H4 (cell line): ENCODE measurements at regions not wholly inside any gene's neighbourhood (a gene's known extent, or its start where the extent isn't known, plus 50 kb on each side); places are given as distances from the start of the nearest gene placed in this dataset.
"Not testable (repeated sequence)": the region's sequence is repeated elsewhere in the genome, so short reads cannot be mapped to it uniquely, and the experiment has no call there.

Source experiments
- DNase-seq: peaks from one replicate; pipeline ENCODE4 v3.0.0-alpha.2; 2015; ENCODE audit warnings: low spot score

DNA sequence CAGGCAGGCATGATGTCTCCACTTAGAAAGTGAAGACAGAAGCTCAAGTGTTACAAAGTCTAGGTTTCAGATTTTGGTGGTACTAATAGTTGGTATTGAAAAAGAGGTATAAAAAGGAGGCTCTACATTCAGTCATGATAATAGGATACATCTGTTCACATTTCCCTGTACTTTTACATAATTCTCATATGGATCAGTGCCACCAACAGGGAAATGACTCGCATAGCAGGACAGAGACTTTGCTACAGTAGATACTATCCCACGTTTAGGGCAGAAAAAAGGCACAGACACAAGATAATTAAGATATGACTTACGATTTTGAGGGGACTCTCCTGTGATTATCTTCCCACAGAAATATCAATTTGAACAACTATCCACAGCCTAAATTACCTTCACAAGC lies 1062.9 kb upstream of the EPHA6 start:
- peak; percentile 18 for DNase-seq

DNA sequence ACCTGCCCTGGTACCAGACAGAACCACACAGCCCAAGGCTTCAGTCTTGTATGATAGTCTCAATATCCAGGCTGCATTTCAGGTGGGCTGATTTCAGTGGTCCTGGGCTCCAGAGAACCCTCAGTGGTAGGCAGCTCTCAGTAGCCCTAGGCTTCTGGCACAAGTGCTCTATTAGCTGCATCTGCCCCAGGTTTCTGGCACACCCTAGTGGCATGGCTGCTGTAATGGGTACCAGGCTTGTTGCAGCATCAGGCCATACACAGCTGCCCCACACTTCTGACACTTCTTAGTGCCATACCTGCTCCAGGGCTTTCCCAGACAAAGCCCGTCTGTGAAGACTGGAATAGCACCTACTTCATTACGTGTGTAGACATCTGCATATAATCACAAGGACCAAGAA lies 1062.2 kb upstream of the EPHA6 start:
- no peak for DNase-seq

DNA sequence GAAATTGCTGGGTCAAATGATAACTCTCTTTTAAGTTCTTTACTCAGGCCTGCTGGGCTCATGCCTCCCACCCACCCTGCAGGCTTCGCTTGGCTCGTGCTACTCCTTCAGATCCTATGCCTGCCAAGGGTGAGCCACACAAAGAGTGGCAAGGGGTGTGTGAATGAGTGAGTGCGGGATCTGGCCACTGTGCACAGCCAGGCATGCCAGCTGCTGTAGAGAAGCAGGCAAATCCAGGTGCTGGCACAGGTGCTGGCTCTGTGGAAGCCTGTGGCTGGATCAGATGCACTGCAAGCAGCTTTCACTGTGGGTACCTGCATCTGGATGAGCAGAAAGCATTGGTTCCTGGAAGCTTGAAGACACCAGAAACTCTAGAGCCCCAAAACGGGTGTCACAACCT lies 1055.7 kb upstream of the EPHA6 start:
- no peak for DNase-seq

DNA sequence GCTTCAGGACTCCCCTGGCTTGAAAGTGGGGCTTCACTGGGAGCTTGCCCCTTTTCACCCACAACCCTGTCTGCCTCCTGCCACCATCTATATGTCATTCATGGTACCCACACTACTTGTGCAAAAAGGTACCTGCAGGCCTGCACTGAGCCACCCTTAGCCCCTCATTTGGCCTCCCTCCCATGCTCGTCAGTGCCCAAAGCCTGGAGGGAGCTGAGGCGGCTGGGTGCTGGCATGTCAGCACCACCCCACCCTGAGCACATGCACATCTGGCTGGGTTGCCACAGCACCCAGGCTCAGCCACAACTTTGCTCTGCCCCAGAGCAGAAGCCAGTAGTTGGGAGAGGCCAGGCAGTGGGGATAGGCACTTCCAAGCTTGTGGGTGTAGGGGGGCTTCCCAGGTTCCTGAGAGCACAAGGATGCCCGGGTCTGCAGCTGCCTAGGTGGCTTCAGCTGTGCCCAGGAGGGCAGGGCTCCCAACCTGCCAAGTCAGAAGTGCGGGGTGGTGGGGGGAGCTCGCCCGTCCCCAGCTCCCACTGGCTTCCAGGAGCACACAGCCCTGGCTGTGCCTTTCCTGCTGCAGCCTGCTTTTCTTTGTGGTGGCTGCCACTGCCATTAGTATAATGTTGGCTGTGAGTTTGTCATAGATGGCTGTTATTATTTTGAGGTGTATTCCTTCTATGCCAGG lies 1054.6 kb upstream of the EPHA6 start:
- no peak for DNase-seq

DNA sequence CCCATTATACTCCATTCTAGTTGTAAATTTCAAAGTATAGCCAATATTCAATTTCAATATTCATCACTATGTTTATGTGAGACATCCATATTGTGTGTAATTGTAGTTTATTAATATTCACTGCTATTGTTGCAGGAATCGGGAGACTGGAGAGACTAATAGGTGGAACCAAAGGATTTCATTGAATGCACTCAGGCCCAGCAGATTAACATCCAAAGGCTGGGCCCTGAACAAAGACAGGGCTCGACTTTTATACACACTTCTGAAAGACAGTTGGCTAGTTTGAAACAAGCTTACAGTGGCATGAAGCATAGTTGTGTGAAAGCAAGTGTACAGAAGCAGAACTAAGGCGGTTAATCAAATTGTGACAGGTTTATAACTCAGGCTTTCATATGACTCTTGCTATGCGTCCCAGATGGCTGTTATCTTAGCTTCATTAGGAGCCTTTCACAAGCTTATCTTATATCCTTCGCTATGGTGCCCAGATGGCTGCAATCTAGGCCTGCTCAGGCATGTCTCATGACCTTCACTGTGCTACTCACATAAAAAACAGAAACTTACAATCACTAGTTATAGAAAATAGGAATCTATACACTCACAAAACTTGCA lies 1038.8 kb upstream of the EPHA6 start:
- no peak for DNase-seq

DNA sequence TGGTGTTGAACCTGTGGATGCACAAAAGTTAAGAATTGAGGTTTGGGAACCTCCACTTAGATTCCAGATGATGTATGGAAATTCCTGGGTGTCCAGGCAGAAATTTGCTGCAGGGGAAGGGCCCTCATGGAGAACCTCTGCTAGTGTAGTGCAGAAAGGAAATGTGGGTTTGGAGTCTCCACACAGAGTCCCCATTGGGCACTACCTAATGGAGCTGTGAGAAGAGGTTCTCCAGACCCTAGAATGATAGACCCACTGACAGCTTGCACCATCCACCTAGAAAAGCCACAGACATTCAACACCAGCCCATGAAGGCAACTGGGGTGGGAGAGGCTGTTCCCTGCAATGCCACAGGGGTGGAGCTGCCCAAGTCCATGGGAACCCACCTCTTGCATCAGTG lies 1032.8 kb upstream of the EPHA6 start:
- DNase-seq: no peak

DNA sequence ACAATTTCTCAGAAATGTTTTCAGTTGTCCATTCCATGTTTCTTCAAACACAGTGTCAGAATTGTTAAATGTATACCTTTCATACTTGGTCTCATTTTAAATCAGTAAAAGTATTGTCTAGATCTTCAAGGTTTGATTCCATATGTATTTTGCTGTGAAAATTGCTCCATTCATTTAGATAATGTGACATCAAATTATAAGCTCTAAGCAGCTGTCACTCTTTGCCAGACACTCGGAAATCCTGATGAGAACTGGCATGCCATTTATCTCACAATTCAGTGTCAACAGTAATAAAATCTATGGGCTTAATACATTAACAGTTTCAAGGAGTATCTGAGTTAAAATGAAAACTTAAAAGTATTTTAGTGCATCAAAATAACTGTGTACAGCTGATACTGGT lies 1025.3 kb upstream of the EPHA6 start:
- no peak for DNase-seq

DNA sequence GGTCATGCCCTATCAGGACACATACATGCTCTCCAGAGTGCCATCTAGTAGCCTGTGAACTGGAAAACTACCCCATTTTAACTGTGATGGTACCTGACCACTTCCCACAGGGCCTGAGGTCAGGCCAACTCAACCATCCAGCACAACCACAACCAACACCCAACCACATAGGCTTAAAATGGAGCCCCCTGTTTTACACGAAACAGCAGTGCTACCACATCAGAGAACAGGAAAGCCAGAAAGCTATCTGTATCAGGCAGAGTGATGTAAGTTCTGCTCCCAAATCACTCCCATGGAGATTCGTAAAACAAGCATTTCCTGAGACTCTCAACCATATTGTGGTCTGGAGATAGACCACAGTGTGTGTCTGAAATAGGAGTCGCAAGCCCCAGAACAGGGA lies 1017.3 kb upstream of the EPHA6 start:
- DNase-seq: no peak

DNA sequence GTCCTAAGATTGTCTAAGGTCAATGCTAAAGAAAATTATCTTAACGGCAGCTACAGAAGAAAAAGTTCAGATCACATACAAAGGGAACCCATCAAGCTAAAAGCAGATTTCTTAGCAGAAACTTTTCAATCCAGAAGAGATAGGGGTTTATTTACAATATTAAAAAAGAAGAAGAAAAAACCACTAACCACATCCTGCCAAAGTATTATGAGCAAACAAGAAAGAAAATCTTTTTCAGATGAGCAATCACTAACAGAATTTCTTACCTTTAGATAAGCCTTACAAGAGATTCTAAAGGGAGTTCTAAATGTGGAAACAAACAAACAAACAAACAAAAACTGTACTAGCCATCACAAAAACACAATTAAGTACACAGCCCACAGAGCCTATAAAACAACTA lies 1015.8 kb upstream of the EPHA6 start:
- DNase-seq: no peak

DNA sequence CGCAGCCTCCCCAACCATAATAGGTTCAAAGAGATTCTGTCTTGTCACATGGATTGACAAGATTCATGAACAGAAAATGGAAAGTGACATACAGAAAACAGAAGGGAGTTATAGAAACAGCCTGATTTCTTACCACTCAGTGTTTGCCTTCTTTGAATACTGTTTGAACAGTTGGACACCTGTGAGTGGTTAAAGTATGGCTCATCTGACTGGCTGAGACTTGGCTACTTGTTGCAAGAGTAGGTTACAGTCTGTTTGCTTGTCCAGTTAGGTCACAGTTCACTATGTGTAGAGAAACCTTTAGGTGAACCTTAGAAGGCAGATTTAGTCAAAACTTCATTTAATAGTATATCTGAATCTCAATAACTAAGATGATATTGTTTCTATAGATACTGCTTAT lies 1003.9 kb upstream of the EPHA6 start:
- no peak for DNase-seq

DNA sequence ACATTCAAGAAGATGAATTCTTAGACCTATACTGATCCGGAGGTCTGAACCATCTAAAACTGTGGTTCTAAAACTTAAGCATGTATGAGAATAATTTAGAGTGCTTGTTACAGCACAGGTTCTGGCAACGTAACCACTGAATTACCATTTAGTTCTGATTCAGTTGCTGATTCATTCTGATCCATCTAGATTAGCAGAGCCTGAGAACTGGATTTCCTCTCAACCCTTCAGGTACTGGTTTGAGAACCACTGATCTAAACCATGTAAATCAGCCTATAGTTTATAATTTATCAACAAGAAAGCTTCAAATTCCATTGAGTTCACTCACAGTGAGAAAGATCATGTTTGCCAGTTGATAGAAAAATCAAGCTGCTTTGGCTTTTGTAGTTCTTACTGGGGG lies 1001.1 kb upstream of the EPHA6 start:
- no peak for DNase-seq

DNA sequence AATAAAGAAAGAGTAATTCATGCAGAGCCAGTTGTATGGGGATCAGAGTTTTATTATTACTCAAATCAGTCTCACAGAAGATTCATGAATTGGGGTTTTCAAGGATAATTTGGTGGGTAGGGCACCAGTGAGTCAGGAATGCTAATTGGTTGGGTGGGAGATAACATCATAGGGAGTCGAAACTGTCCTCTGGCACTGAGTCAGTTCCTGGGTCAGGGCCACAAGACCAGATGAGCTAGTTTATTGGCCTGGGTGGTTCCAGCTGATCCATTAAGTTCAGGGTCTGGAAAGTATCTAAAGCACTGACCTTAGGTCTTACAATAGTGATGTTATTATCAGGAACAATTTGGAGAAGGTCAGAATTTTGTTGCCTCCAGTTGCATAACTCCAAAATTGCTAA lies 998.6 kb upstream of the EPHA6 start:
- no peak for DNase-seq

DNA sequence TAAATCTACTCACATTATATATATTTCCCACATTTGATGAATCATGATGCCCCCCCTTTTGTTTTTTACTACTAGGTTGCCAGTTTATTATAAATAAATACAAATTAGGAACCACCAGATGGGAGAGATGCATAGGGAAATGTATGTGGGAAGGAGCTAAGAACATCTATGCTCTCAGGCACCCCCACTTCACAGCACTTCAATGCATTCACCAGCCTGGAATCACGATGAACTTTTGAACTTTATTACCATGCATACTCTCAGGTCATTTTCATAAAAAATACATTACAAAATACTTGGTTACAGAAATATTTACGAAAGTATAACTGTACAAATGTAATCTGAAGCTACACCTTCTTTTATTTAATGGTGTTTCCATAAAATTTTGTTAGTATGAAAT lies 988.0 kb upstream of the EPHA6 start:
- DNase-seq: no peak

DNA sequence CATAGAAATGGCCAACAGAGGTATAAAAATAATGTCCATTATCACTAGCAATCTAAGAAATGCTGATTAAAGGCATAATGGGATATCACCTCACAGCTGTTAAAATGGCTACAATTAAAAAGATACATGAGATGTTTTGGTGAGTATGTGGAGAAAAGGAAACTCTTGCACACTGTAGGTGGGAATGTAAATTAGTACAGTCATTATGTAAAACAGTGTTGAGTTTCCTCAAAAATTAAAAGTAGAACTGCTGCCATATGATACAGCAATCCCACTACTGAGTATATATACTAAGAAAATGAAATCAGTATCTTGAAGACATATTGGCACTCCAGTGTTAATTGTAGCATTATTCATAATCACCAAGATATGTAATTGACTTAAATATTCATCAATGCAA lies 982.2 kb upstream of the EPHA6 start:
- DNase-seq: no peak

DNA sequence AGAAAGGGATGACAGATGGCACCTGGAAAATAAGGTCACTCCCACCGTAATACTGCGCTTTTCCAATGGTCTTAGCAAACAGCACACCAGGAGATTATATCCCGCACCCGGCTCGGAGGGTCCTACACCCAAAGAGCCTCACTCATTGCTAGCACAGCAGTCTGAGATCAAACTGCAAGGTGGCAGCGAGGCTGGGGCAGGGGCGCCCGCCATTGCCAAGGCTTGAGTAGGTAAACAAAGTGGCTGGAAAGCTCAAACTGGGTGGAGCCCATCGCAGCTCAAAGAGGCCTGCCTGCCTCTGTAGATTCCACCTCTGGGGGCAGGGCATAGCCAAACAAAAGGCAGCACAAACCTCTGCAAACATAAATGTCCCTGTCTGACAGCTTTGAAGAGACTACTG lies 953.8 kb upstream of the EPHA6 start:
- DNase-seq: not testable (repeated sequence)

DNA sequence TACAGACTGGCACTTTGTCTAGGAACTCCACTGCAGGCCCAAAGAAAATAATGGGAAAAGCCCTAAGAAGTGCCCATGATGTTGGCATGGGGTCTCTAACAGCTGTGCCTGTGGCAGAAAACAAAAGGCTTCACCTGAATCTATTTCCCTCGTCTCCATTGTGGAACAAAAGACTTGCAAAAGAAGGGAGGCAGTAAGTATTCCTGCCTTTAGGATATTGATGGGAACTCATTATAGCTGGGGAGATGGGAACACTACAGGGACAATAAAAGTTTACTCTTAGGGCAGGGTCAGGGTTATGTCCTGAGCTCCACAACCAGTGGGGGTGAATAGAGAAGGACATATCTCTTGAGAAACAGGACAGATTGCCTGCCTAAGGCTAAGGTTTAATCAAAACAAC lies 930.6 kb upstream of the EPHA6 start:
- no peak for DNase-seq

DNA sequence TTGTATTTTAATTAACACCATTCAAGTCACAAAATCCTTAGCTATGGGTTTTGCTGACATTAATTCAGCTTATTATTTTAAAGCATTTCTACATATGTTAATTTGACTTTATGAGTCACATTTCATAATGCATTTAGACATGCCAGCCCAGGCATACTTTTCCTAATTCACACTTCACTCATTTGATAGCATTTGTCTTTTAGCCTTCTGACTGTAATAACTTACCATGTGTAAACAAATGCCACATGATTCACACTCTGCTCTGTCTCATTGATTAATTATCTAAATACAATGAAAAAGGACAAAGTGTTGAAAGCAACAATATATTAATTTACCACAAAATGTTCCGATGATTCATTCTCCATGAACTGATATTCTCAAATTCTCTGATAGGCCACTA lies 927.8 kb upstream of the EPHA6 start:
- DNase-seq: no peak

DNA sequence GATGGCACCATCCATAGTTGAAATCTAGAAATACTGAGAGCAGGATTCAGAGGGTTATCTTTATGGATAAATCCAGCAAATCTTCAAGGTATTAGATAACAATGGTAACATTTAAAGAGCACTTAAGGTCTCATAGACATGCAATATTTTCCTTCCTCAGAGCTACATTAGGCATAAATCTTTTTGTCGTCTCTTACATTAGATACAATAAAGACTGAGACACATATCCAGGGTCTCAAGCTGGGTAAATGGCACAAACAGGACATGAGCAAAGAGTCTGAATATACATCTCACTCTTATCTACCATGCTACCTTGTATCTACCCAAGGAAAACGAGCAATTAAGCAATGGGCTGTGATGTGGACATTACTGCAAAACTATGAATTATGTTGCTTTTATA lies 927.3 kb upstream of the EPHA6 start:
- DNase-seq: no peak

DNA sequence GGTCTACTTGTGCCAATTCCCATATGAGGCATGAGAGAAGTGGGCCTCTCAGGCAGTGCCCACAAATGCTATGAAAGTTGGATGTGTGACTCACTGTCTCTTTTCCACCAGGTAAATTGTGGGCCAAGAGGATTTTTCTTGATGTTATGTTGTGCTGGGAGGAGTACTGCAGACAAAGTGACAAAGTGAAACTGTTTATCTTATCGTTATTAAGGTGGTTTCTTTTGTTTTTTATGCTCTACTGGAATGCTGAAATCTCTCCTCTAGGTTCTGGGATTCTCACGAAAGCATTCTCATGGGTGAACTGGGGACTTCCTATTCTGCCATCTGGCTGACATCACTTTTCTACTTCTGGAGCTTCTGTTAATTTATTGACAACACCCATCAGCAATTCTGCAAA lies 919.6 kb upstream of the EPHA6 start:
- DNase-seq: peak; percentile 52

DNA sequence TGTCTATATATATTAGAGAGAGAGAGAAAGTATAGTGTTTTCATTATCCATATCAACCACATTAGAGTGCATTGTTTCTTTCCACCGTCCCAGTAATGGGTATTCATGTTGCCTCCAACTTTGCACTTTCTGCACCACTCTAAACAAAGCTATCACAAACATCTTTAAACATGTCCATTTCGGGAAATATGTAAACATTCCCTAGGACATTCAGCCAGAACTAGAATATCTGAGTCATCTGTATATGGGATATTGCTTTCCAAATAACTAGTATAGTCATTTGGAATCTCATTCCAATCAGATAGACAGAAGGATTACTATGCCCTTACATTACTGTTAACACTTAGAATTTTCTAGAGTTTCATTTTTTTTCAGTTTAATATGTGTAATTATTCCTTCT lies 914.9 kb upstream of the EPHA6 start:
- DNase-seq: peak; percentile 60

DNA sequence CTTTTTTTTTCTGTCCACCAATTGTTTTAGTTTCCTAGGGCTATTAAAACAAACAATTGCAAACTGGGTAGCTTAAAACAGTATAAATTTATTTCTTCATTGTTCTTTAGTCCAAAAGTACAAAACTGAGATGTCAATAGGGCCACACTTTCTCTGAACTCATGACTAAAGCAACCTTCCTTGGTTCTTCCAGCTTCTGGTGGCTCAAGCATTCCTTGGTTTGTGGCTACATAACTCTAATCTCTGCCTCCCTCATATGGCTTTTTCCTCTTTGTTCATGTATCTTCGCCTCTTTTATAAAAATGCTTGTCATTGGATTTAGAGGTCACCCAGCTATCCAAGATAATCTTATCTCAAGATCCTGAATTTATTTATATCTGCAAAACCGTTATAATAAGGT lies 914.5 kb upstream of the EPHA6 start:
- peak; percentile 69 for DNase-seq

DNA sequence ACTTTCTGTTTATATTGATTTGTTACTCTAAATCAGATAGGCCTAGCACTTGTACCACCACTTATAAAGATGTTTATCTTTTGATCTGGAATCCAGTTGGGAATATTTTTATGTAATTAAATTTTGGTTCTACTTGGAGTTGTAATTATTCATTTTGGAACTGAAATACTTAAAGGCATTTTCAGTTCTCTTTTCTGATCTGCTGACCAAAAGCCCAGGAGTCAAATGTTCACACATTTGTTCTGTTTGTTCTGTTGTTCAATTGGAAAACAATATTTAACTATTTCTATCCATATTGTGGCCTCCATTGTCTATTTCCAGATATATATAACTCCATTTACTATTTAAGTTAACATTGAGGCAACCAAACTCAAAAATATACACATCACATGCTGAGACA lies 912.4 kb upstream of the EPHA6 start:
- no peak for DNase-seq

DNA sequence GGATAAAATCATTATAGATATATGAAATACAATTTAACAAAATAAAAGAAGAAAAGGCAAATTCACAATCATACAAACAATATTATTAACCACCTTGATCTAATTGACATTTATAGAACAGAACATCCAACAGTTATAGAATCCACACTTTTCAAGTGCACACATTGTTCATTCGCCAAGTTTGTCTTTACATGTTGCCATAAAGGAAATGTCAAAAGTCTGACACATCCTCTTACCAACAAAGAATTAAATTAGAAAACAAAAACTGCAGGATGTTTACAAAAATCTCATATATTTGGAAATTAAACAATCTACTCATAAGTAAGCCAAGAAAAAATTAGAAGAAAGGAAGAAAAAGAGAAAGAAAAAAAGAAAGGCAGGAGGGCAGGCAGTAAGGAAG lies 909.2 kb upstream of the EPHA6 start:
- no peak for DNase-seq

DNA sequence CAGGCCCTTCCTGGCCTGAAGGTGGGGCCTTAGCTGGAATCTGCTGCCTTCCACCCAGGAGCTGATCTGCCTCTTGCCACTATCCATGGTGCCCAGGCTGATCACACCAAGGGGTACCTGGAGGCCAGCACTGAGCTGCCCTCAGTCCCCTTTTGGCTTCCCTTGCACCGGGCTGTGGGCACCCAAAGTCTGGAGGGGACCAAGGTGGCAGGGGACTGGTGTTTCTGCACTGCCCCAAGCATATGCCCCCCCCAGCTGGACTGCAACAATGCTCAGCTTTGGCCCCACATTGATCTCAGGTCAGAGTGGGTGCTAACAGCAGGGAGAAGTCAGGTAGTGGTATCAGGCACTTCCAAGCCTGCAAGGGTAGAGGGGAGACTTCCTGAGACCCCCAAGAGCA lies 902.6 kb upstream of the EPHA6 start:
- DNase-seq: no peak
